Neural progenitor cell (in vitro differentiated cells): ENCODE measurements at regions not wholly inside any gene's neighbourhood (a gene's known extent, or its start where the extent isn't known, plus 50 kb on each side); places are given as distances from the start of the nearest gene placed in this dataset.

Experiments used
- DNase-seq: peaks from one replicate; pipeline ENCODE4 v3.0.0-alpha.2; 2016; ENCODE audit warnings: low spot score
- H2AFZ ChIP-seq: fragments of 200-600 bp; sonication (generic); replicated peaks from 2 replicates; pipeline ENCODE4 v1.6.1; 2016; ENCODE audit warnings: antibody characterized with exemption
- H3F3A ChIP-seq: fragments of 200-600 bp; sonication (generic); 2 replicates; pipeline ENCODE4 v1.6.1; 2016; ENCODE audit warnings: antibody characterized with exemption, low read depth
- H3K27ac ChIP-seq: fragments of 200-600 bp; sonication (generic); 2 replicates; pipeline ENCODE4 v1.5.1; 2016; ENCODE audit warnings: mild to moderate bottlenecking
- H3K27me3 ChIP-seq: fragments of 200-600 bp; sonication (generic); 2 replicates; pipeline ENCODE4 v1.6.1; 2016; ENCODE audit warnings: mild to moderate bottlenecking, moderate library complexity
- H3K36me3 ChIP-seq: fragments of 200-600 bp; sonication (generic); 2 replicates; pipeline ENCODE4 v1.5.1; 2016
- H3K4me1 ChIP-seq: fragments of 200-600 bp; sonication (generic); 2 replicates; pipeline ENCODE4 v1.6.1; 2016; ENCODE audit warnings: mixed run types
- H3K4me2 ChIP-seq: fragments of 200-600 bp; sonication (generic); 2 replicates; pipeline ENCODE4 v1.6.1; 2016
- H3K4me3 ChIP-seq: fragments of 200-600 bp; sonication (generic); 2 replicates; pipeline ENCODE4 v1.5.1; 2016
- H3K79me2 ChIP-seq: fragments of 200-600 bp; sonication (generic); 2 replicates; pipeline ENCODE4 v1.6.1; 2016; ENCODE audit warnings: low read depth
- H3K9ac ChIP-seq: fragments of 200-600 bp; sonication (generic); 2 replicates; pipeline ENCODE4 v1.6.1; 2016
- H3K9me3 ChIP-seq: fragments of 200-600 bp; sonication (generic); 2 replicates; pipeline ENCODE4 v1.5.1; 2016; ENCODE audit warnings: low read depth
- H4K20me1 ChIP-seq: fragments of 200-600 bp; sonication (generic); 2 replicates; pipeline ENCODE4 v1.6.1; 2016; ENCODE audit warnings: low read depth
- H3K27ac Mint-ChIP-seq: 3 replicates; pipeline ENCODE4 v1.8.0; 2021; ENCODE audit warnings: mixed read lengths
- H3K27me3 Mint-ChIP-seq: 2 replicates; pipeline ENCODE4 v1.8.0; 2022; ENCODE audit warnings: low read depth, mild to moderate bottlenecking, inconsistent platforms, moderate library complexity, mixed read lengths; ENCODE audit not compliant: insufficient read depth
- H3K36me3 Mint-ChIP-seq: 3 replicates; pipeline ENCODE4 v1.8.0; 2021; ENCODE audit warnings: mixed read lengths
- H3K4me1 Mint-ChIP-seq: 3 replicates; pipeline ENCODE4 v1.8.0; 2021; ENCODE audit warnings: mixed read lengths
- H3K4me3 Mint-ChIP-seq: 3 replicates; pipeline ENCODE4 v1.8.0; 2021; ENCODE audit warnings: mild to moderate bottlenecking, moderate library complexity, mixed read lengths
- H3K9me3 Mint-ChIP-seq: 3 replicates; pipeline ENCODE4 v1.8.0; 2020; ENCODE audit warnings: mixed read lengths
- CTCF ChIP-seq: fragments of 200-600 bp; sonication (generic); IDR thresholded peaks from 2 replicates; pipeline ENCODE4 v1.5.1; 2017; ENCODE audit warnings: antibody characterized with exemption, mild to moderate bottlenecking
- EZH2 ChIP-seq: fragments of 200-600 bp; sonication (generic); IDR thresholded peaks from 2 replicates; pipeline ENCODE4 v1.6.1; 2017; ENCODE audit warnings: antibody characterized with exemption, mild to moderate bottlenecking, moderate library complexity
- EZH2phosphoT487 ChIP-seq: fragments of 200-600 bp; sonication (generic); IDR thresholded peaks from 2 replicates; pipeline ENCODE4 v1.6.1; 2017; ENCODE audit warnings: antibody characterized with exemption

- H3K27ac Mint-ChIP-seq: no peak overlapping the region
- H3K36me3 ChIP-seq: no peaks in the 10 kb centered on the region
- H3K9ac ChIP-seq: no peak overlapping the region
- no peaks in the 10 kb centered on the region for H3K27me3 ChIP-seq
- no peaks in the 10 kb centered on the region for H3F3A ChIP-seq
- H3K4me3 ChIP-seq: no peak overlapping the region
- no peaks in the 10 kb centered on the region for H3K9me3 ChIP-seq
- no peaks in the 10 kb centered on the region for H3K4me1 ChIP-seq
- no peaks in the 10 kb centered on the region for H3K79me2 ChIP-seq
- no peak for DNase-seq
- H2AFZ ChIP-seq: no peak overlapping the region
- H3K27ac ChIP-seq: no peak overlapping the region
- no peaks in the 10 kb centered on the region for H4K20me1 ChIP-seq
- H3K4me1 Mint-ChIP-seq: peaks cover 5% of the 10 kb centered on the region
- H3K27me3 Mint-ChIP-seq: no peaks in the 10 kb centered on the region
- H3K4me2 ChIP-seq: no peak overlapping the region
- H3K4me3 Mint-ChIP-seq: no peak overlapping the region
- no peak for TF ChIP-seq EZH2phosphoT487
- TF ChIP-seq CTCF: no peak
- no peak for TF ChIP-seq EZH2
- H3K9me3 Mint-ChIP-seq: no peaks in the 10 kb centered on the region
- no peaks in the 10 kb centered on the region for H3K36me3 Mint-ChIP-seq
Measured at GRCh38 chr2:38145236-38145635, 69.3 kb upstream of the CYP1B1 start.

- no peaks in the 10 kb centered on the region for H3K36me3 Mint-ChIP-seq
- H3K4me3 Mint-ChIP-seq: no peak overlapping the region
- Histone ChIP-seq H3K9ac (no peak overlapping the region), H3K4me2 (no peak overlapping the region), H3F3A (no peaks in the 10 kb centered on the region), H3K9me3 (no peaks in the 10 kb centered on the region), H3K79me2 (no peaks in the 10 kb centered on the region), H3K27ac (no peak overlapping the region), H3K4me3 (no peak overlapping the region), H2AFZ (no peak overlapping the region), H3K36me3 (no peaks in the 10 kb centered on the region), H3K4me1 (no peaks in the 10 kb centered on the region), H4K20me1 (no peaks in the 10 kb centered on the region), H3K27me3 (no peaks in the 10 kb centered on the region)
- H3K27ac Mint-ChIP-seq: no peak overlapping the region
- TF ChIP-seq EZH2phosphoT487 (no peak), EZH2 (no peak), CTCF (no peak)
- DNase-seq: no peak
- H3K4me1 Mint-ChIP-seq: peaks cover 5% of the 10 kb centered on the region
- H3K9me3 Mint-ChIP-seq: peaks cover 6% of the 10 kb centered on the region
- H3K27me3 Mint-ChIP-seq: peaks cover 4% of the 10 kb centered on the region
Measured at GRCh38 chr2:38142627-38143026, 66.7 kb upstream of the CYP1B1 start.

- Histone ChIP-seq H2AFZ (no peak overlapping the region), H4K20me1 (no peaks in the 10 kb centered on the region), H3K9me3 (no peaks in the 10 kb centered on the region), H3K27ac (no peak overlapping the region), H3K27me3 (no peaks in the 10 kb centered on the region), H3K4me2 (no peak overlapping the region), H3K79me2 (no peaks in the 10 kb centered on the region), H3K4me3 (no peak overlapping the region), H3K4me1 (no peaks in the 10 kb centered on the region), H3F3A (no peaks in the 10 kb centered on the region), H3K9ac (no peak overlapping the region), H3K36me3 (no peaks in the 10 kb centered on the region)
- Mint-ChIP-seq H3K4me1 (no peaks in the 10 kb centered on the region), H3K9me3 (peaks cover 6% of the 10 kb centered on the region), H3K27me3 (peaks cover 4% of the 10 kb centered on the region), H3K36me3 (no peaks in the 10 kb centered on the region), H3K4me3 (no peak overlapping the region), H3K27ac (no peak overlapping the region)
- TF ChIP-seq CTCF (no peak), EZH2 (no peak), EZH2phosphoT487 (no peak)
- DNase-seq: no peak
Measured at GRCh38 chr2:38141501-38141900, 65.5 kb upstream of the CYP1B1 start.

GRCh38 chr2:38138996-38139395, 63.0 kb upstream of the CYP1B1 start:
- Mint-ChIP-seq H3K4me3 (no peak overlapping the region), H3K9me3 (peaks cover 6% of the 10 kb centered on the region), H3K4me1 (no peaks in the 10 kb centered on the region), H3K27ac (no peak overlapping the region), H3K36me3 (no peaks in the 10 kb centered on the region), H3K27me3 (peaks cover 6% of the 10 kb centered on the region)
- Histone ChIP-seq H2AFZ (no peak overlapping the region), H3K4me1 (no peaks in the 10 kb centered on the region), H3K4me2 (no peak overlapping the region), H3K27me3 (no peaks in the 10 kb centered on the region), H3K36me3 (no peaks in the 10 kb centered on the region), H4K20me1 (no peaks in the 10 kb centered on the region), H3K9me3 (no peaks in the 10 kb centered on the region), H3K9ac (no peak overlapping the region), H3K79me2 (no peaks in the 10 kb centered on the region), H3F3A (no peaks in the 10 kb centered on the region), H3K4me3 (no peak overlapping the region), H3K27ac (no peak overlapping the region)
- no peak for TF ChIP-seq CTCF
- no peak for TF ChIP-seq EZH2phosphoT487
- no peak for TF ChIP-seq EZH2
- no peak for DNase-seq
